Heart left ventricle (tissue), 13 donors: ENCODE measurements at regions not wholly inside any gene's neighbourhood (a gene's known extent, or its start where the extent isn't known, plus 50 kb on each side); places are given as distances from the start of the nearest gene placed in this dataset.

Experiments
- CTCF ChIP-seq, 12 donors: fragments of 200-600 bp; sonication (generic) in 4 of 12; IDR thresholded peaks; one replicate each; pipeline versions ENCODE4 v1.5.0 to v1.8.0; 2018 to 2022; ENCODE audit warnings: antibody characterized with exemption in 12 of 12, mild to moderate bottlenecking in 5 of 12
- POLR2A ChIP-seq, 2 donors: fragments of 450-650 bp; IDR thresholded peaks; one replicate each; pipeline ENCODE4 v1.6.1; 2017; ENCODE audit warnings: antibody characterized with exemption in 2 of 2, mild to moderate bottlenecking in 2 of 2, moderate library complexity in 2 of 2
- donor health status: ischemic (EF 13 %, LVEDD 7.1; RV severe dilation, severe dysfunction).
- donor health status: DM: no; HTN: yes; CAD: no.
- donor health status: DM: no; HTN: no; CAD: no.
- donor health status: ischemic (EF 25% LVEDD 6.9; RV normal size, moderate dysfunction).
- donor health status: ischemic (EF 25% LVEDD 5.7; RV mildly dilated, moderate dysfunction).
- donor health status: ischemic (EF 35%, LVEDD 5.7; RV mildly dilated, moderate dysfunction).
- donor health status: nonischemic (EF 11% LVEDD 7.7; RV severe dilation, severe dysfunction).
- donor health status: DM: yes; HTN: yes; CAD: no.
- donor health status: PGD.
- donor health status: ischemic (EF 29% LVEDD 5.4; RV normal size, mild dysfunction).
- donor health status: nonischemic (EF 23%, LVEDD 6.1; RV moderate dilation, normal function).

- TF ChIP-seq POLR2A (IDR thresholded peaks at IDR 0.05) (no peak), CTCF (IDR thresholded peaks at IDR 0.05) (no peak)
Observed at GRCh38 chr2:59711121-59711520, 842.3 kb downstream of the BCL11A start.
